GM12892 (cell line): ENCODE measurements at regions not wholly inside any gene's neighbourhood (a gene's known extent, or its start where the extent isn't known, plus 50 kb on each side); places are given as distances from the start of the nearest gene placed in this dataset.

Experiments used
- POLR2A ChIP-seq: IDR thresholded peaks from 2 replicates; pipeline ENCODE4 v1.6.1; 2011; ENCODE audit warnings: low read depth, low read length, control low read depth
- POLR2AphosphoS5 ChIP-seq: IDR thresholded peaks from 2 replicates; pipeline ENCODE4 v1.6.1; 2011; ENCODE audit warnings: low read depth, low read length, control low read depth

GRCh38 chr4:54553001-54553400 is 104.8 kb upstream of the KIT start:
- TF ChIP-seq POLR2A: no peak
- no peak for TF ChIP-seq POLR2AphosphoS5
